KOPT-K1 (cell line): ENCODE measurements at regions not wholly inside any gene's neighbourhood (a gene's known extent, or its start where the extent isn't known, plus 50 kb on each side); places are given as distances from the start of the nearest gene placed in this dataset.

Experiments
- H3K27ac ChIP-seq: fragments of 200-600 bp; sonication (generic); 2 replicates; pipeline ENCODE4 v1.5.1; 2016; ENCODE audit warnings: antibody characterized with exemption, mild to moderate bottlenecking, low read depth, low read length; ENCODE audit not compliant: poor library complexity, severe bottlenecking
- H3K36me3 ChIP-seq: fragments of 200-600 bp; sonication (generic); 2 replicates; pipeline ENCODE4 v1.5.1; 2017; ENCODE audit warnings: antibody characterized with exemption, mild to moderate bottlenecking, low read length, moderate library complexity; ENCODE audit not compliant: insufficient read depth
- H3K9me3 ChIP-seq: fragments of 200-600 bp; sonication (generic); 2 replicates; pipeline ENCODE4 v1.5.1; 2017; ENCODE audit warnings: antibody characterized with exemption, low read length, mild to moderate bottlenecking; ENCODE audit not compliant: insufficient read depth, poor library complexity, severe bottlenecking

DNA sequence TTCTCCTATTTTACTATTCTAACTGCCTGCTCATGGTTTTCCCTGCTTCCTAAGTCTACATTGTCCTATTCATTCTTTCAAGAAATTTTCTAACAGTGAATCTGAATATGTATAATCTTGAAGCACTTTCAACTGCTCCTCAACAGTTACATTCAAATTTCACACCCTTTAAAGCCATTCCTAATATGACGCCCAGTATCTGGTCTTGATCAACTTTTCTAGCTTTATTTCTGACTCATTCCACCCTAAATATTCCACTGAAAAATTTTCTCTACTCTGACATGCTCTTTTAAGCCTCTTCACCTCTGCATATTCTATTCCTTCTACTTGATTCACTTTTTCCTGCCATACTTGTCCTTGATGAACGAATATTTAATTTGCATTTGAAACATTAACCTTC, 1893.9 kb upstream of the PIK3C3 start:
- H3K36me3 ChIP-seq, result no peaks in the 10 kb centered on the region
- no peak overlapping the region for H3K27ac ChIP-seq
- no peaks in the 10 kb centered on the region for H3K9me3 ChIP-seq

DNA sequence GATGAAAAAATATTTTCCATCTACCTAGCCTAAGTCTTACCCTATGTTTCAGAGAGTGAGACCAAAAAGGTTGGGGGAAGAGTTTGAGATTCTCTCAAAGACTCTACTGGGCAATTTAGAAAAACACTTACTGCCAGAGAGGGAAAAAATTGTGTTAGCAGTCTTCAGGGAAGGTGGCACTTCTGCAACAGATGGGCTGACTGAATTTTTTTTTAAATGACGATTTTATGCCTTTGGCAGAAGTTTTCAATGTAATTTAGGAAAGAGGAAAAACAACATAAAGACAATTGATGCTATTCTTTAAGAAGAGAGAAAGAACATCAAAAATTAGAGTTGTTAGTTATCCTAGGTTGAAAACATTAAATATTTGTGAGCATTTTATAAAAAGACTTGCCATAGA, 1894.5 kb upstream of the PIK3C3 start:
- H3K27ac ChIP-seq, result no peak overlapping the region
- no peaks in the 10 kb centered on the region for H3K36me3 ChIP-seq
- no peaks in the 10 kb centered on the region for H3K9me3 ChIP-seq

DNA sequence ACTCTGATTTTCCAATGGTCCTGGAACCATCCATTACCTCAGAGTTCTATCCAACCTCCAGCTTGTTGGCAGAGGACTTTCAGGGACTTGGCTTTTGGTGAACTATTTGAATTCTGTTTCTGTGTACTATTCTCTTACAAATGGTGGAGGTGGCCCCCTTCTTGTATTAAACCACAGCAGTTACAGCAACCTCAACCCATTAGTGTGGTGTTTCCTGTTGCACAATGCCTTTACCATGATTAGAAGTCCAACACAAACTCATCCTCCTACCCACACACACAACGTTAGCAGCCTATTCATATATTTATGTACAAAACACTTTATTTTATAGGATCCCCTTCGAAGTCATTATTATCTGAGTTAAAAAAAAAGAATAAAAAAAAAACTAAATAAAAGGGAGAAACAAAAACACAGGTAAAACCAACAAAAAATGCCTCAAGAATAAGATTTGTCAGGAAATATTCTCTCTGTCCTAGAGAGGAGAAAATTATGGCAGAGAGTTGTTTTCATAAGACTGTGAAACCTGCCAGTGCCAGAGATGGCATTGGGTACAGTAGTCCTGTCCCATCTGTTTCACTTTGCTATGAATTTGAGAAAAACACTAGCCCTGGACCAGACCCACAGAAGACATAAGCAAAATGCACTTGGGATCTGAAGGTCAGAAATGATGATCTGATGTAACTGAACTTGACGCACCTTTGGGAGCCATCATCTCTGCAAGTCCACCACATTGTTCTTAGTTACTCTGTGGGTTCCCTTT, 1896.0 kb upstream of the PIK3C3 start:
- Histone ChIP-seq H3K9me3 (no peaks in the 10 kb centered on the region), H3K36me3 (no peaks in the 10 kb centered on the region), H3K27ac (no peak overlapping the region)

DNA sequence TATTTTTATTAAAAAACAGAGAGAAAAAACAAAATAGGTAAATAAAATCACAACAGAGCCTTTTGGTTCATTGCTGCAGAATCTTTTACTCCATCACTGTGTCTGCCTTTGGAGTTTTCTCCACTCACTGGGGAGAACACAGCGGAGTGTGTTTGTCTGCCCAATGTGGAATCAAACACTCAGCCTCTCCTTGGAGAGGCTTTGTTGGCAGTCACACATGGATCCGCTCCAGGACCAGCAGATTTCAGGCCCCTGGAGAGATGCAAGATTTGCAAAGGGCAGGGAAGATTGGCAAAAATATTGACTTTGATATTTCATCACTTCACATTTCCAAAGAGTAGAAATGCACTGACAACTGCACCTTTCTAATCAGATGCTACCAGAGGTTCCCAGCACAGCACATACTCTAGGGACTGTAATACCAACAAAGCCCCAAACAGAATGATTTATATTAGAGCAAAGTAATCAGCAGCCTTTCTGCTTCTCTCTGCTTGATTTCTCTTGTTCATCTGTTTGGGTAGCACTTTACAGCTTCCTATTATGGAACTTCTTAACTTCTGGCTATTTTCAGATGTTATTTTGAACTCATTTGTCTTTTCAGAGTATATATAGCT, 1898.8 kb upstream of the PIK3C3 start:
- Histone ChIP-seq H3K27ac (no peak overlapping the region), H3K9me3 (no peaks in the 10 kb centered on the region), H3K36me3 (no peaks in the 10 kb centered on the region)

DNA sequence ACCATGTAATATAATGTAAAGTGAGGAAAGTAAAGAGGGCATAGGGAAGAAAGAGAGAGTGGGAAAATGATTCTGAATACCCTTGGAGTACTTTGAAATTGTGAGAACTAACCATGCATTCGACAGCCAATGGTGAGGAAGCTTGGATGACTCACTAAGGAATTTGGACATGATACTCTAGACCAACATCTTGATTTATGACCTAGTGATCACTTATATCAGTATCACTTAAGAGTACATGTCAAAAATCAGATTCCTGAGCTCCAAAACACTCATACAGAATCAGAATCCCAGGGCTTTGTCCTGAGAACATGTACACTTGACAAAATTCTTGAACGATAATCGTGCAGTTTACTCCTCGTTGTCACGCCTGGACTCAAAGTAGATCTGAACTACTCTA, 1899.8 kb upstream of the PIK3C3 start:
- H3K9me3 ChIP-seq, result no peaks in the 10 kb centered on the region
- H3K36me3 ChIP-seq, result no peaks in the 10 kb centered on the region
- no peak overlapping the region for H3K27ac ChIP-seq

DNA sequence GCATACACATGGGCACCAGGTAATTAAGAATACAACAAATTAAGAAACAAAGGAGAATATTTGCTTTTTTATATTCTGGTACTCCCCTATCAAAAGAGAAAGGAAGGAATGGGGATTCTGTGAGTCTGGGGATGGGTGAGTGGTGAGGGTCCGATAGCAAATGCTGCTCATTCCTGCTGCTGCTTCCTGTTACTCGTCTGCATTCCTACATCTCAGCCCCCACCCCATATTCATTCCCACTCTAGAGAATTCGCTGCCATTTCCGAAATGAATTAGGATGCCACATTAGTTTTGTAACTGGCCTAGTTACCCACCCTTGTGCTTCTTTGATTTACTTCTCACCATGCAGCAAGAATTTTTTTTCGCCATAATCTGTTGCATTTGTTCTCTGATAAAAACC, 1905.3 kb upstream of the PIK3C3 start:
- Histone ChIP-seq H3K36me3 (no peaks in the 10 kb centered on the region), H3K27ac (no peak overlapping the region), H3K9me3 (no peaks in the 10 kb centered on the region)

DNA sequence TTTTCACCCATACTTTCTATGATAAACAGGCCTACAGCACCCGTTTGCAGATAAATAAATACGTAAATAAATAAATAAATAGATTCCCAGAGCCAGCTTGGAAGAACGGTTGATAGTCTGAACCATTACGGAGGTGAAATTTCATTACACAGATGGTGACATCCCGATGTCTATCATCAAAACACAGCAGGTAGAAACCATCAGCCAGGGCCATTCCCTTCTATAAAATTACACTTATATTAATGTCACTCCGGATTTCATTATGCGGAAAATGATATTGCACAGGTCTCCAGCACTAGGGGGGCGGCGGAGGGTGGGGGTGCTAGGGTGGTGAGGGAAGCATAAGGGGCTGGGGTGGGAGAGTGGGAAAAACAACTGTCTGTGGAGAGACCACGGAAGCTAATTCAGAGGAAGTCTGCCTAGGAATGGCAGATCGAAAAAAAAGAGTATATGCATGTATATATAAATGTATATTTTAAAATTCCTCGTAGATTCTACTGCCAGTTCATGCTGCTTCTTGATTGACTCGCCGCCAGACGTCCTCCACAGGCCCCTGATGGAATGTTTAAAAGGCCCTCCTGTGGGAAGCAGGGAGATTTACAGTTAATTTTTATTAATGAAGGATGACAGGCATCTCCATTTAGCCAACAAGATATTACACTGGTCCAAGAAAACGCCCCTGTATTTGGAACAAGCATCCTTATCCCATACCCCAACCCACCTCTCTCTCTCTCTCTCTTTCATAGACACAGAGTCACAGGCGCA, 1906.0 kb upstream of the PIK3C3 start:
- Histone ChIP-seq H3K27ac (no peak overlapping the region), H3K36me3 (no peaks in the 10 kb centered on the region), H3K9me3 (no peaks in the 10 kb centered on the region)

DNA sequence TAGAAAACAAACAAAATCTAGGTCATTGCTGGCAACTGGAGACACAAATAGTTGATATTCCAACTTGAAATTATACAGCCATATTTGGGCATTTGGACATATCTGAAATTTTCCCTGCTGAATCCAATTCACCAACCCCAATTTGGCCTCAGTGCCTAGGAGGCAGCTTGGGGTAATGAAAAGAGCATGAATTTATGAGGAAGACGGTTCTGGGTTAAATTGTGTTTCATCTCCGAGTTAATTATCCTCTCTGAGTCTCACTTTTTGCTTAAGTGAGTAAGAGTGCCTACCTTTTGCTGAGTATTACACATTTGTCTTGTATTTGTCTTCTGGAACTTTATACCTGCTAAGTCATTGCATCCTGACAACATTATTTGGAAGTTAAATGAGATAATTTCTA, 1906.8 kb upstream of the PIK3C3 start:
- Histone ChIP-seq H3K27ac (no peak overlapping the region), H3K9me3 (no peaks in the 10 kb centered on the region)

DNA sequence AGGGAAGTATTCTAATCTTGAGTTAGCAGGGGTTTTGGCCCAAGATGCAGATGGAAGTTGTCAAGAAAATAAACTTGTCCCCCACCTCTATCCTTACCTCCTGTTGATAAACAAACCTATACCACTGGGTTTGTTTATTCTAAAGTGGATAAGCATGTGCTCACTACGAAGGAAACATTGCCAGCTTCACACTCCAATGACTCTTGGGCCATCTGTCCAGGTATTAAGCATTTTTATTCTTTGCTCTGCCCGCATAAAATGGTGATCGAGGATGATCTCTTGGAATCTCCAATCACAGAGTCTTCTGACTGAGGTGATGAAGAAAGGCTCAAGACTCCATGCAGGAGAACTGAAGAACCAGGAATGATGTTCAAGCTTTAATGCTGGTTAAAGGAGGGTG, 1908.4 kb upstream of the PIK3C3 start:
- Histone ChIP-seq H3K9me3 (no peaks in the 10 kb centered on the region), H3K36me3 (no peaks in the 10 kb centered on the region), H3K27ac (no peak overlapping the region)

More for the DNA sequence above, 1906.8 kb upstream of the PIK3C3 start:
- no peaks in the 10 kb centered on the region for H3K36me3 ChIP-seq

DNA sequence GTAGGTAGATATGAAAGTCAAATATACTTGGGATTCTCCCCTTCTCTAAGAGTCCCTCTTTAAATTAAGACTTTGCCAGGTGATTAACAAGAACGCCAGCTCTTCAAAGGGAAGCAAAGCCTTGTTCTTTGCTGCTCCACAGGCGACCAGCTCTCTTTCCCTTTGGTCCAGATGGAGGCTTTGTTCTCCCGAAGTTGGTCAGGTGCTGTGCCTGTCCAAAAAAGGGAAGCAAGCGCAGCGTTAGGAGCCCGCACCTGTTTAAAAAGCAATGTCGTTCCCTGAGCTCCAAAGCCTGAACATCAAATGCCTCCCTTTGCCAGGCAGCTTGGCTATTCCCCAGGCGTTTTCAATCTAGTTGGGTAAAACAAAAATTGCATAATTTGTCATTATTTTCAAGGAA, 1913.1 kb upstream of the PIK3C3 start:
- Histone ChIP-seq H3K36me3 (no peaks in the 10 kb centered on the region), H3K9me3 (no peaks in the 10 kb centered on the region), H3K27ac (no peak overlapping the region)

DNA sequence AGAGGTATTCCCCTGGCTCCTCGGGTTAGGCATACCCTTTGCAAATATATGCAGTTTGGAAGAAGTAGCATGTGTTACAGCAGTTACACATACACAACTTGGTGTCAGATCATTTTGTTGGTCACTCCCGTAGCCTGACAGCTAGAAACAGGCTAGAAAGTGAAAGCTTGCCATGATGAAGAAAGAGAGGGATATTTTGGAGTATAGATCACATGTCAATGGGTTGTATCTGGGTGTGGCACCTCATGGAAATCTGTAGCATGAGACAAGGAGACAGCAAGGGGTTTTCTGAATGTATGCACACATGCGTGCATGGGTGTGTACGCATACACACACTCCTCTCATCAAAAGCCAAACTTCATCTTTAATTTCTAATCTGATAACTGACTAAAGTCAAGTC, 1914.5 kb upstream of the PIK3C3 start:
- Histone ChIP-seq H3K36me3 (no peaks in the 10 kb centered on the region), H3K9me3 (no peaks in the 10 kb centered on the region), H3K27ac (no peak overlapping the region)

DNA sequence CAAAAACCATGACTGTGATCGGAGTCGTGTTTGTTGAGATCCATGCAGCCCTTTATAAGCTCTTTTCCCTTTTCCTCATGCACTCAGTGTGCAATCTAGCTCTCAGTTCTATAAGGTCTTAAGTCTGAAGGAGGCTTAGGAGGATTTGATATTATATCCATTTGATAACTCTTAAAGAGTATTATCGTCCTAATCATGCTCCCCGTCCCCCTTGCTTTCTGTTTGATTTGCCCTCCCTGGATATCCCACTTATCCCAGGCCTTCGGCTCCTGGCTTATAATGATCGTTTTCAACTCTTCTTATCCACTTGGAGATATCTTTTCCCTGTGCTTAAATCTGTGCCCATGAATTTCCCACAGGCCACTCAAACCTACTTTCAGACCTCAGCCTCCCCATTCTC, 1917.7 kb upstream of the PIK3C3 start:
- Histone ChIP-seq H3K36me3 (no peaks in the 10 kb centered on the region), H3K27ac (no peak overlapping the region), H3K9me3 (no peaks in the 10 kb centered on the region)

DNA sequence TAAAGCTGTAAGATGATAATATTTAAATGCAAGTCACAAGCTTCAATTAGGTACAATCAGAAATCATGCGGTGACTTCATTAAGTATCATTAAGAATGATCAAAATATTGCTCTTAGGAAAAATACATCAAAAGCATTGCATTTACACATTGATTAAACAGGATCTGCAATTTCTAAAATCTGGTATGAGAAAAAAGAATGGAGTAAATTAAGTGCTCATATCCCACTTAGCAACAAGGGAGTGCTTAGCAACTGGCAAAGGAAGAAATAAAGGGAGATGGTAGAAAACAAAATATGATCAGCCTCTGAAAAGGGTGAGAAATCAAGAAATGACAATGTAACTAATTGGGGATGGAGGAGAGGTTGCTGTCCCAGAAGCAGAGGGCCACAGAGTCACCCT, 1918.2 kb upstream of the PIK3C3 start:
- H3K36me3 ChIP-seq, result no peaks in the 10 kb centered on the region
- no peaks in the 10 kb centered on the region for H3K9me3 ChIP-seq
- no peak overlapping the region for H3K27ac ChIP-seq

DNA sequence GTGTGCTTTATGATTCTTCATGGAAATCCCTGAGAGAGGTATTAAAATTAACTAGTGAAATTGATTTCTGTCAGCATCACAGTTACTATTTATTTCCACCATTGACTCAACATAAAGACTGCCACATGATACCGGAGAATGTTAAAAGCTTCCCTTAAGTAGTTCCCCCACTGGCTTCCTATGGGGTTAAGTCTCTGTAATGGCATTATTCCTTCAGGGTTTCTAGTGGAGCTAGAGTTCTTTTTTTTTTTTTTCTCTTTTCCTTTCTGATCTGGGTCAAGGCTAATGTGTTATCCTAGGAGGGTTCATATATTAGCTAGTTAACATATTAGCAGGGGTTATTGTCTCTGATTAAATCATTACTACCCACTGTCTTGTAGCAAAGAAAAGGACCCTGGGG, 1919.1 kb upstream of the PIK3C3 start:
- Histone ChIP-seq H3K36me3 (no peaks in the 10 kb centered on the region), H3K27ac (no peak overlapping the region), H3K9me3 (no peaks in the 10 kb centered on the region)

DNA sequence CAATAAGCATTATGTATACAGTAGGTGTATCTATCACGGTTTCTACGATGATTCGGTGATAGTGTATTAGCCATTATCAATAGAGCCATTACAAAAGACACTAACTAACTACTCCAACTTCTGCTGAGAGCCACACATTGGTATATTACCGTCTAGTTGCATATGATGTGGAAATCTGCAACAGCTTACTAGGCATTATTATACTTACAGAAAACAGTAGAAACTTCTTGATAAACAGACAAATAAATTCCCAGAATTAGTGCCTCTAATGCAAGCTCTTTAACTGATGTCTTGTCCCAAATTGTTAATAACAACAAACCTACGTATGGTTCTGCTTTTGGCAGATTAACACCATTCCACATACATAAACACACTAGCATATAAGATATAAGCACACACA, 1923.0 kb upstream of the PIK3C3 start:
- no peak overlapping the region for H3K27ac ChIP-seq
- no peaks in the 10 kb centered on the region for H3K9me3 ChIP-seq
- H3K36me3 ChIP-seq, result no peaks in the 10 kb centered on the region
